ENCODE measurements at regions not wholly inside any gene's neighbourhood (a gene's known extent, or its start where the extent isn't known, plus 50 kb on each side); places are given as distances from the start of the nearest gene placed in this dataset.

DNA sequence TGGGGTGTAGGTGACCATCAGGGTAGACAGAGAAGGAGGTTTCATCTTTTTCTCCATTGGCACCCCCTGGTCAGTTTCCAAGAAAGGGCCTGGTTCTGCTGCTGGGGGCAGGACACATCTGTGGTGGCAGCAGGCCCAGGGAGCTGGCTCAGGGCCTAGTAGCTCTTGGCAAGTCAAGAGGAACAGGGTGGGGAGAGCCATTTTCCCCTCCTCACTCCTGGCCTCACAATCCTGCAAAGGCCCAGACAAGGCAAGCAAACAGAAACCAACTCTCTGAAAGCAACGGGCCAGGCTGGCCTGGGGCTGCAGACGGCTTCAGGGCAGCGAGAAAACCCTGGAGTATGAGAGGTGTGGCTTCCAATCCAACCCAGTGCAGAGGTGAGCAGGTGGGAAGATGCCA, 192.9 kb upstream of the DYNLRB2 start:
- TF ChIP-seq CTCF (IDR thresholded peaks at IDR 0.05) (no peak), POLR2AphosphoS5 (IDR thresholded peaks at IDR 0.05; ENCODE audit: low read depth, low read length) (no peak)
- TF ChIP-seq, protein P1, sequence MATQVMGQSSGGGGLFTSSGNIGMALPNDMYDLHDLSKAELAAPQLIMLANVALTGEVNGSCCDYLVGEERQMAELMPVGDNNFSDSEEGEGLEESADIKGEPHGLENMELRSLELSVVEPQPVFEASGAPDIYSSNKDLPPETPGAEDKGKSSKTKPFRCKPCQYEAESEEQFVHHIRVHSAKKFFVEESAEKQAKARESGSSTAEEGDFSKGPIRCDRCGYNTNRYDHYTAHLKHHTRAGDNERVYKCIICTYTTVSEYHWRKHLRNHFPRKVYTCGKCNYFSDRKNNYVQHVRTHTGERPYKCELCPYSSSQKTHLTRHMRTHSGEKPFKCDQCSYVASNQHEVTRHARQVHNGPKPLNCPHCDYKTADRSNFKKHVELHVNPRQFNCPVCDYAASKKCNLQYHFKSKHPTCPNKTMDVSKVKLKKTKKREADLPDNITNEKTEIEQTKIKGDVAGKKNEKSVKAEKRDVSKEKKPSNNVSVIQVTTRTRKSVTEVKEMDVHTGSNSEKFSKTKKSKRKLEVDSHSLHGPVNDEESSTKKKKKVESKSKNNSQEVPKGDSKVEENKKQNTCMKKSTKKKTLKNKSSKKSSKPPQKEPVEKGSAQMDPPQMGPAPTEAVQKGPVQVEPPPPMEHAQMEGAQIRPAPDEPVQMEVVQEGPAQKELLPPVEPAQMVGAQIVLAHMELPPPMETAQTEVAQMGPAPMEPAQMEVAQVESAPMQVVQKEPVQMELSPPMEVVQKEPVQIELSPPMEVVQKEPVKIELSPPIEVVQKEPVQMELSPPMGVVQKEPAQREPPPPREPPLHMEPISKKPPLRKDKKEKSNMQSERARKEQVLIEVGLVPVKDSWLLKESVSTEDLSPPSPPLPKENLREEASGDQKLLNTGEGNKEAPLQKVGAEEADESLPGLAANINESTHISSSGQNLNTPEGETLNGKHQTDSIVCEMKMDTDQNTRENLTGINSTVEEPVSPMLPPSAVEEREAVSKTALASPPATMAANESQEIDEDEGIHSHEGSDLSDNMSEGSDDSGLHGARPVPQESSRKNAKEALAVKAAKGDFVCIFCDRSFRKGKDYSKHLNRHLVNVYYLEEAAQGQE (IDR thresholded peaks at IDR 0.05; ENCODE audit: insufficient read depth in 1 of 2, low read depth in 2 of 2, low read length in 1 of 2) = no peak
